NB4 (cell line): ENCODE measurements at regions not wholly inside any gene's neighbourhood (a gene's known extent, or its start where the extent isn't known, plus 50 kb on each side); places are given as distances from the start of the nearest gene placed in this dataset.

Source experiments
- MAX ChIP-seq: IDR thresholded peaks from 2 replicates; pipeline ENCODE4 v1.6.1; 2011; ENCODE audit warnings: low read depth, low read length
- MYC ChIP-seq: IDR thresholded peaks from 2 replicates; pipeline ENCODE4 v1.6.1; 2011; ENCODE audit warnings: low read depth, low read length
- POLR2A ChIP-seq: IDR thresholded peaks from 2 replicates; pipeline ENCODE4 v1.6.1; 2011; ENCODE audit warnings: mild to moderate bottlenecking; ENCODE audit not compliant: insufficient read length; ENCODE audit errors: extremely low read depth
- TF ChIP-seq, protein P1 (sequence below): IDR thresholded peaks from one replicate; pipeline ENCODE4 v1.5.1; 2012; ENCODE audit warnings: low read depth, low read length

- TF ChIP-seq, protein P1, sequence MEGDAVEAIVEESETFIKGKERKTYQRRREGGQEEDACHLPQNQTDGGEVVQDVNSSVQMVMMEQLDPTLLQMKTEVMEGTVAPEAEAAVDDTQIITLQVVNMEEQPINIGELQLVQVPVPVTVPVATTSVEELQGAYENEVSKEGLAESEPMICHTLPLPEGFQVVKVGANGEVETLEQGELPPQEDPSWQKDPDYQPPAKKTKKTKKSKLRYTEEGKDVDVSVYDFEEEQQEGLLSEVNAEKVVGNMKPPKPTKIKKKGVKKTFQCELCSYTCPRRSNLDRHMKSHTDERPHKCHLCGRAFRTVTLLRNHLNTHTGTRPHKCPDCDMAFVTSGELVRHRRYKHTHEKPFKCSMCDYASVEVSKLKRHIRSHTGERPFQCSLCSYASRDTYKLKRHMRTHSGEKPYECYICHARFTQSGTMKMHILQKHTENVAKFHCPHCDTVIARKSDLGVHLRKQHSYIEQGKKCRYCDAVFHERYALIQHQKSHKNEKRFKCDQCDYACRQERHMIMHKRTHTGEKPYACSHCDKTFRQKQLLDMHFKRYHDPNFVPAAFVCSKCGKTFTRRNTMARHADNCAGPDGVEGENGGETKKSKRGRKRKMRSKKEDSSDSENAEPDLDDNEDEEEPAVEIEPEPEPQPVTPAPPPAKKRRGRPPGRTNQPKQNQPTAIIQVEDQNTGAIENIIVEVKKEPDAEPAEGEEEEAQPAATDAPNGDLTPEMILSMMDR = no peak
- no peak for TF ChIP-seq POLR2A
- no peak for TF ChIP-seq MAX
- no peak for TF ChIP-seq MYC
Observed at GRCh38 chr6:169101981-169102380, 151.7 kb downstream of the THBS2 start.
